Astrocyte of the cerebellum (primary cell): ENCODE measurements at regions not wholly inside any gene's neighbourhood (a gene's known extent, or its start where the extent isn't known, plus 50 kb on each side); places are given as distances from the start of the nearest gene placed in this dataset.

Experiments
- DNase-seq: peaks from one replicate; pipeline ENCODE4 v3.0.0-alpha.2; 2011; ENCODE audit warnings: low read depth
- H3K4me3 ChIP-seq: 2 replicates; pipeline ENCODE4 v1.5.1; 2011; ENCODE audit warnings: mild to moderate bottlenecking, low read depth, low read length, moderate library complexity
- in situ Hi-C: cut with HindIII; loops from 2 replicates; pipeline ENCODE4 v1.10.0; 2017; ENCODE audit warnings: low sequenced_read_pairs
- TF ChIP-seq, protein P1 (sequence below): IDR thresholded peaks from 2 replicates; pipeline ENCODE4 v1.5.1; 2012; ENCODE audit warnings: low read length, low read depth, moderate library complexity, mild to moderate bottlenecking; ENCODE audit errors: missing control alignments

- H3K4me3 ChIP-seq, result no peak overlapping the region
- TF ChIP-seq, protein P1, sequence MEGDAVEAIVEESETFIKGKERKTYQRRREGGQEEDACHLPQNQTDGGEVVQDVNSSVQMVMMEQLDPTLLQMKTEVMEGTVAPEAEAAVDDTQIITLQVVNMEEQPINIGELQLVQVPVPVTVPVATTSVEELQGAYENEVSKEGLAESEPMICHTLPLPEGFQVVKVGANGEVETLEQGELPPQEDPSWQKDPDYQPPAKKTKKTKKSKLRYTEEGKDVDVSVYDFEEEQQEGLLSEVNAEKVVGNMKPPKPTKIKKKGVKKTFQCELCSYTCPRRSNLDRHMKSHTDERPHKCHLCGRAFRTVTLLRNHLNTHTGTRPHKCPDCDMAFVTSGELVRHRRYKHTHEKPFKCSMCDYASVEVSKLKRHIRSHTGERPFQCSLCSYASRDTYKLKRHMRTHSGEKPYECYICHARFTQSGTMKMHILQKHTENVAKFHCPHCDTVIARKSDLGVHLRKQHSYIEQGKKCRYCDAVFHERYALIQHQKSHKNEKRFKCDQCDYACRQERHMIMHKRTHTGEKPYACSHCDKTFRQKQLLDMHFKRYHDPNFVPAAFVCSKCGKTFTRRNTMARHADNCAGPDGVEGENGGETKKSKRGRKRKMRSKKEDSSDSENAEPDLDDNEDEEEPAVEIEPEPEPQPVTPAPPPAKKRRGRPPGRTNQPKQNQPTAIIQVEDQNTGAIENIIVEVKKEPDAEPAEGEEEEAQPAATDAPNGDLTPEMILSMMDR, result no peak
- no peak for DNase-seq
- in situ Hi-C loops, result no loop called here
Measured at GRCh38 chr15:93716615-93717231, 514.6 kb upstream of the MCTP2 start.

DNA sequence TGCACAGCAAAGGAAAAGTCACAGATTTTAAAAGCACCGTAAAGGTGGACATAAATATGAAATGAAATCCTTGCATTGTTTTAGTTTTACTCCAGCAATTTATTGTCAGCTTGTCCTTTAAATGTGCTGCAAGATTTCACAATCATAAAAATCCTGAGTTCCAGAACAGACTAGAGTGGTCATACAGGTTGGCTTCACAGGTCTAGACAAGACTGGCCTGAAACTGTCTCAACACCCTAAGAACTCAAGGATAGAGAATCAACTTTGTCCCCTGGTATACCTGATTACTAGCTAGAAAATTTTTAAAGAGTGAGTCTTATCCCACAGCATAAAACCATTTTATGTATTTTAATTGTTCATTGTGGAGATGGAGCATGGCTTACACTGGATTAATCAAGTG, 521.7 kb upstream of the MCTP2 start:
- no peak for DNase-seq
- in situ Hi-C loops, result no loop called here
- TF ChIP-seq, protein P1, result no peak
- no peak overlapping the region for H3K4me3 ChIP-seq

DNA sequence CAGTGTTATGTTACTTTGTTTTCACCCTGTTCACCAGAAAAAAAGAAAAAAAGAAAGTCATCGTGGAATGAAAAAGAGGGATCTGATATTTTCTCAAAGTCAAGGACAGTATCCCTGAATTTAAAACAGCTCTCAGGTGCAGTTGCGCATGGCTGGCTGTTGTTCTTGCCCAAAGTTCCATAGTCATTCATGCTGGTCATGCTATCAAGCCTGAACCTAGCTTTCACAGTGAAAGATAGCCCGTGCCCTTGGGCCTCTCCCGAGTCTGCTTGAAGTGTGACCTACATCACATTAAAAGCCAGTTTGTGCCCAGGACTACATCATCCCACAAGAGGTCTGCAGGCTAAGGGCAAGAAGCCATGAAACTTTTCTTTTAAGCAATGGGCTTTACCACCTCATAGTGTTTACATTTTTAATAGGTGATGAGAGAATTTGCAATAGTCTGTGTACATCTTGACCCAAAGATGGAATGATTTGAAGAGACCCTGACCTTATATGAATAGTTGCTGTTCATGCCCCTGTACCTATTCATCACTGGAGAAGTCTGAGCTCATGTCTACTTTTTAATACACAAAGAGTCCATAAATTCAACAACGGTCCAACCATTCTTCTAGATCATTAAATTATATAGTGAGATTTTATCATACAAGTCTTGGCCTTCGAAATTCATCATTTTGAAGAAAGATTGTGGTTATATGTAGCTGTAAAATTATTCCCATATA, 522.5 kb upstream of the MCTP2 start:
- no peak overlapping the region for H3K4me3 ChIP-seq
- in situ Hi-C loops, result no loop called here
- TF ChIP-seq, protein P1, result no peak
- no peak for DNase-seq

- in situ Hi-C loops, result no loop called here
Measured at GRCh38 chr15:93707751-93708150, 523.6 kb upstream of the MCTP2 start.

DNA sequence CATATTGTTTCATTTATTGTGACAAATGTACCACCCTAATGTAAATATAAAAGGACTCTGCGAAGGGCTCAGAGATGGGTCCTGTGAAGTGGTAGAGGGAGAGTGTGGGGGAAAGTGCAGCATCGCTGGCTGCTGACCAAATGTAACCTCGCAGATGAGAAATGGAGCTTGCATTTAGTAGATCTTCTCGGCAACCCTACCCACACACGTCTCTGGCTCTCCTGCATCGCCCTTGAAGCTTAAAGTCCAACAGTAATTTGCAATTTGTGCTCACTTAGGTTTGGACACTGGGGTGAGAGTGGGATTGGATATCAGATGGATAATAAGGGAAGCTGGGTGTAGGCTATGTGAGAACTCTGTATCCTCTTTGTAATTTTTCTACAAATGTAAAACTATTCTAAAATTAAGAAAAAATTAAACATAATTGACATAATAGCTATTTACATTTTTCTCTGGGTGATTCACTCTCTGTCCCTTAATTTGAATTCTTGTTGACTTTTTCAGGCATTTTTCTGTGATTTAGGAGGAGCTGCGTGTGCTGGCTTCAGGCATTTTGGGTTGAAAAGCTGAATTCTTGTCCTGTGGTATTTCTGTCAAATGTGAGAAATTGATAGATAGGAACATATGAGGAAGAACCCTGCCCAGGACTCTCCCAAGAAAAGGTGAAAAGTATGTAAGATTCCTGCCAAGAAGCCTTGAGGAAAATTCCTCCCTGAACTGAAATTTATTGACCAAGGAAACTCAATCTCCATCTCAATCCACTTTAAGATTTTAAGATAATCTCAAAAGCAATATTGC, 524.7 kb upstream of the MCTP2 start:
- in situ Hi-C loops, result no loop called here
- H3K4me3 ChIP-seq, result no peak overlapping the region
- DNase-seq, result no peak
- TF ChIP-seq, protein P1, result no peak

More at GRCh38 chr15:93707751-93708150, 523.6 kb upstream of the MCTP2 start:
- no peak overlapping the region for H3K4me3 ChIP-seq
- TF ChIP-seq, protein P1, result no peak
- DNase-seq, result no peak

DNA sequence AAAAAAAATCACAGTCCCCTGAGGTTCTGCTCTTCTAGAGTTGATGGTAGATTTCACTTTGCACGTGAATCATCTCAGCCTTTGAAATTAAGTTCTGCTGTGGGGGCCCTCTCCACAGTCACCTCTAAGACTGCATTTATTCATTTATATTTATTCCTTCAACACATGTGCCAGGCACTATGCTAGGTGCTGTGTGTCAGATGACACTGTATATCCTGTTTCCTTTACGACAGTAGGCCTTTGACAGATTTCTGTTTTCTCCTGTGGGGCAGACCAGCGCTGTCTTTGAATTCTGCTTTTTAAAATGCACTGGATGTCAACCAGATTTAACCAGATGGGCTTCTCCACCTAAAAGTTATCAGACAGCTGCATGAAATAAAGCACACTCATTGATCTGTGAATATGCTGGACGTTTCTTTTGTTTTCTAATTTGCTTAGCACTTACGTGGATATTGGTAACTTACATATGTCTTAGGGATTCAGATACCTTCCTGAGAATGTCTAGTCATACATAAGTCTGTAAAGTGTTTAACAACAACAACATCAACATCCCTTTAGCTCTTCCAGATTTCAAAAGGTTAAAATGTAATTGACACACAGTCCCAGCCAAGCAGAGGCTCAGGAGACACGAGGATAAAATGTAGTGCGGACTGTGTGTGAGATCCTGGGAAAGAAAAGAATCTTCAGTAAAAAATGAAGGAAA, 525.5 kb upstream of the MCTP2 start:
- DNase-seq, result no peak
- in situ Hi-C loops, result no loop called here
- no peak overlapping the region for H3K4me3 ChIP-seq
- TF ChIP-seq, protein P1, result no peak
